HEK293T (cell line): ENCODE measurements at regions not wholly inside any gene's neighbourhood (a gene's known extent, or its start where the extent isn't known, plus 50 kb on each side); places are given as distances from the start of the nearest gene placed in this dataset.

Experiments used
- ARNT ChIP-seq: fragments of 450-650 bp; IDR thresholded peaks from 2 replicates; pipeline ENCODE4 v1.6.1; 2017; ENCODE audit warnings: mild to moderate bottlenecking
- BHLHE40 ChIP-seq: fragments of 450-650 bp; IDR thresholded peaks from 2 replicates; pipeline ENCODE4 v1.6.1; 2016; ENCODE audit warnings: mild to moderate bottlenecking, moderate library complexity, borderline replicate concordance
- CTBP1 ChIP-seq: fragments of 450-650 bp; IDR thresholded peaks from 2 replicates; pipeline ENCODE4 v1.6.1; 2016; ENCODE audit warnings: borderline replicate concordance
- ELF4 ChIP-seq: fragments of 450-650 bp; IDR thresholded peaks from 2 replicates; pipeline ENCODE4 v1.6.1; 2017; ENCODE audit warnings: antibody characterized with exemption
- FOXA1 ChIP-seq: fragments of 450-650 bp; IDR thresholded peaks from 2 replicates; pipeline ENCODE4 v1.6.1; 2016; ENCODE audit warnings: mild to moderate bottlenecking
- FOXK2 ChIP-seq: fragments of 450-650 bp; IDR thresholded peaks from 2 replicates; pipeline ENCODE4 v1.6.1; 2016; ENCODE audit warnings: mild to moderate bottlenecking
- FOXM1 ChIP-seq: fragments of 450-650 bp; IDR thresholded peaks from 2 replicates; pipeline ENCODE4 v1.6.1; 2017; ENCODE audit warnings: mild to moderate bottlenecking, borderline replicate concordance
- HDGF ChIP-seq: fragments of 450-650 bp; IDR thresholded peaks from 2 replicates; pipeline ENCODE4 v1.6.1; 2017; ENCODE audit warnings: antibody characterized with exemption, borderline replicate concordance
- SP1 ChIP-seq: fragments of 450-650 bp; IDR thresholded peaks from 2 replicates; pipeline ENCODE4 v1.6.1; 2017
- SUZ12 ChIP-seq: fragments of 450-650 bp; IDR thresholded peaks from 2 replicates; pipeline ENCODE4 v1.6.1; 2016; ENCODE audit warnings: mild to moderate bottlenecking
- TARDBP ChIP-seq: fragments of 450-650 bp; IDR thresholded peaks from 2 replicates; pipeline ENCODE4 v1.6.1; 2016

DNA sequence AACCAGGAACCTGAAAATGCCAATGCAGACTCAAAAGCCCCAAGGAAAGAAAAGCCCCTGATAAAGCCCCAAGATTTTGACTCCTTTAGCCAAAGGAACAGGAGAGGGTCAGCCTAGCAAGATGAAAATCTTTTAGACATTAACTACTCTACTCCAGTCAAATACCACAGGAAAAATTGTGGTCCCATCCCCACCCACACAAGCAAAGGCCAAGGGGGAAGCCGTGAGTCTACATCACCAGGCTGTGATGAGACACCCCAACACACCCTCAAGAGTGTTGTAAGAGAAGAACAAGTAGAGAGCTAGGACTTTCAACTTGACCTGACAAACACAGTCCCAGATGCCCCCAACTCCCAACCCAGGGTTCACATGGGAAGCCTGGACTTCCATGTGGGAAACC is 192.8 kb upstream of the NR5A2 start:
- TF ChIP-seq SP1, result no peak
- TF ChIP-seq TARDBP, result no peak
- TF ChIP-seq HDGF, result no peak
- no peak for TF ChIP-seq ELF4
- no peak for TF ChIP-seq FOXA1
- no peak for TF ChIP-seq BHLHE40
- TF ChIP-seq ARNT, result no peak
- TF ChIP-seq FOXM1, result no peak
- TF ChIP-seq SUZ12, result no peak
- TF ChIP-seq CTBP1, result no peak
- TF ChIP-seq FOXK2, result no peak
